NOMO-1 treated with DMSO at 0.1 percent for 48 hours (cell line): ENCODE measurements at regions not wholly inside any gene's neighbourhood (a gene's known extent, or its start where the extent isn't known, plus 50 kb on each side); places are given as distances from the start of the nearest gene placed in this dataset.
"Not testable (repeated sequence)": the region's sequence is repeated elsewhere in the genome, so short reads cannot be mapped to it uniquely, and the experiment has no call there.

Experiments
- DNase-seq: peaks from one replicate; lab custom pipeline; 2025; ENCODE audit not compliant: unreplicated experiment; lab: John Stamatoyannopoulos, UW

- no peak for DNase-seq
These were observed 266.6 kb upstream of the C1orf174 start for GRCh38 chr1:4166713-4167112.

DNA sequence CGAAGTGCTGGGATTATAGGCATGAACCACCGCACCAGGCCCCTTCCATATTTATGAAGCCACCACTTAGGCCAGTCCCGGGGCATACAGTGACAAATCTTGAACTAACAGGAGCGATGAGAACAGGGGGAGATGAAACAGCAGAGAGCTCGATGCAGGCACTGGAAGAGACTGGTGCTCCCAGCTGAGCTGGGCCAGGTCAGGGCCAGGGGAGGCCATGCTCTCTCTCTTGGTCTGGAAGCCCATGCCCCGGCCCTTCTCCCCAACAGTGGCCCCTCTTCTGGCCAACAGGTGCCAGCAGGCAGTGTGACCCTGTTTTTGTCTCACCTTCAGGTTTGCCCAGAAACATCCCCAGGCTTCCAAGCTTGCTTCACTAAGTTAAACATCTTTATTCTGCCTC, 269.9 kb upstream of the C1orf174 start:
- DNase-seq = no peak

- no peak for DNase-seq
These were observed 270.7 kb upstream of the C1orf174 start for GRCh38 chr1:4170548-4171340.

- no peak for DNase-seq
These were observed 271.7 kb upstream of the C1orf174 start for GRCh38 chr1:4171480-4172450.

DNA sequence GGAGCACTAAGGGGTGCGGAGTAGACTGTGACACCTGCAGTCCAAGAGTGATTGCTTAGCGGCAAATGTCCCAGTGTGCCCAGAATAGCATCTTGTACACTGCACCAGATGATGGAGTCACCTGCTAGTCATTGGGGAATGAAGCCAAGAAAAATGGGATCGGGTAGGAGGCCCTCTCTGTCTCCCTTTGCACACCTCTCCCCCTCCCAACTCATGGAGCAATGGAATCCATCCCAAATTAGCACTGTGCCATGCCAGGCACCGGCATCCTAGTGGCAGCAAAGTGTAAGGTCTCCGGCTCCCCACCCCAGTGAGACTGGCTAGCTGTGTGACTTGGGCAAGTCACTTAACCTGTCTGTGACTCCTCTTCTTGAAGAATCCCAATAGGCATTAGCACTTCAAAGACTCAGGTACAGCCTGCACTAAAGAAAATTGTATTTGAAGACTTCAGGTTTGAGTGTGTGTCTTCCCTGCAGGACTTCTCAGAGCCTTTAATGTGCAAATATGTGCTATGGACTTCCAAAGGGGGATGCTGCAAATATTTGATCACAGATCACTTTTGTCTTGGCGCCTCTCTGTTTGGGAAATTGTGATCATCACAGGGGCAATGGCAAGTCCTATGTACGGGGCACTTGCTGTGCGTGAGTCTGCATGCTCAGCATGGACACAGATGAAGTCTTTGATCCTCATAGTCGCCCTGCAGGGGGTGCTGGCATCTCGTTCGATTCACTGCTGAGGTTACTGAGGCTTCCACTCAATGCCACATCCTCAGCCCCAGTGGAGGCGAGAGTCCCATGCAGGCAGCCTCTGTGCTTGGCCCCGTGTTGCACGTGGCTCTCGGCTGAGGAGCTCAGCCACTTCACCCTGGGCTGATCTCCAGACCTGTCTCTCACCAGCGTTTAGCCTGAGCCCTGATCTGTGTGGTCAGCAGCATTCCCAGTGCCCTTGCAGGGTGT, 272.9 kb upstream of the C1orf174 start:
- DNase-seq = no peak

DNA sequence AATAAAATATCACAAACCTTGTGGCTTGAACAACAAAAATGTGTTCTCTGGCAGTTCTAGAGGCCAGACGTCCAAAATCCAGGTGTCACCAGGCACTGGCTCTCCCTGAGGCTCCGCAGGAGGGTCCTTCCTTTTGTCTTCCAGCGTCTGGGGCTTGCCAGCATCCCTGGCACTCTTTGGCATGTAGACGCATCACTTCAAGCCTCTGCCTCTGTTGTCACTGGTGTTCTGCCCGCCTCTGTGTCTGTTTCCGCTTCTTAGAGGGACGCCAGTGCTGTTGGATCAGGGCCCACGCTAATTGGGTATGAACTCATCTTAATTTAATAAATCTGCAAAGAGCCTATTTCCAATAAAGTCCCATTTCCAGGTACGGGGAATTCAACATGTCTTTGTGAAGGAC, 273.7 kb upstream of the C1orf174 start:
- DNase-seq = no peak

- no peak for DNase-seq
These were observed 274.5 kb upstream of the C1orf174 start for GRCh38 chr1:4174291-4175200.

- DNase-seq = no peak
These were observed 275.7 kb upstream of the C1orf174 start for GRCh38 chr1:4175566-4176405.

DNA sequence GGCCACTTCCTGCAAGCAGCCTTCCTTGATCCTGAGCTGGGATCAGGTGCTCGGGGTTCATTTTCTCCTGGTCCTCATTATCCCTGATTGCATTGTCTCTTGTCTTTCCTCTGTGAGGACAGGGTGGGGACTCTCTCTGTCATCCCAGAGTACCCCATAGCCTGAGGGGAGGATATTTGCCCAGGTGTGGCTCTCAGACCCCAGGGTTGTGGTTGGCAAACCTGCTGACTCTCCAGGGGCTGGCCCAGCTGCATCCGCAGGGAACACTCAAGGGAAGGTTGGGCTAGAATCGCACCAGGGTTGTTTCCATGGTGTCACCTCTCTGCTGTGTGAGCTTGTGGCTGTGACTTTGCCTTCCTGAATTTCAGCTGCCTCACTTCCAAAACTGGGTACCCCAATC, 276.8 kb upstream of the C1orf174 start:
- DNase-seq = no peak

GRCh38 chr1:4177425-4178150, 277.5 kb upstream of the C1orf174 start:
- DNase-seq = no peak

GRCh38 chr1:4178501-4179113, 278.5 kb upstream of the C1orf174 start:
- no peak for DNase-seq

DNA sequence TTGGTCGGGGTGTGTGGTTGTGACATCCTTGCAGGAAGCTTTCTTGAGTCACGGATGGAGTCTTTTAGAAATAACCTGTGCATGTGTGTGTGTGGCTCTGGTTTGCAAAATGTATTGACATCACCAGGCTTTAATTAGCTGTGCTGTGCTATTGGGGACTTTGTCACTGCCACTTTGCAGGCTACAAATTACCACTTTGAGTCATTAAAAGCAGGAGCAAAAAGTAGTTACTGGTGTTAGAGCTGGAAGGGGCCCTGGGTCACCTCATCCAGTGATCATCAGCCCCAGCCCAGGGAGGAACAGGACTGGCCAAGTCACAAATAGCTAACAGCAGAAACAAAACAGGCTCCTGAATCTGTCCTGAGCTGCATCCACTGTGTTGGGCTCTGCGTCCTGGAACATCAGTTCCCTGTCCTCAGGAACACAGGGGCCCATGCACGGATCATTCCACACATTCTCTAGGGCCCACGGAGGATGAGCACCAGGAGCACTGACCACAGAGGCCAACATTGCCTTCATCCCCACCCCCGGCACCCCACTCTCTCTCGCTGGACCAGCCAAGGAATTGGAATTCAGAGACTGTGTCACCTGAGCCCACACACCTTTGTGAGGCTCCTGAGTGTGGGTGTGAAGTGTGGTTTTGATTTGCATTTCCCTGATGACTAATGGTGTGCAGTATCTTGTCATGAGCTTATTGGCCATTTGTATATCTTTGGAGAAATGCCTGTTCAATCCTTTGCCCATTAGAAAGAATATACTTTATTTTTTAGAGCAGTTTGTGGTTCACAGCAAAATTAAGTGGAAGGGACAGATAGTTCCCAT, 280.1 kb upstream of the C1orf174 start:
- DNase-seq = no peak

- DNase-seq = not testable (repeated sequence)
These were observed 286.4 kb upstream of the C1orf174 start for GRCh38 chr1:4186486-4186885.

GRCh38 chr1:4203501-4203900, 303.4 kb upstream of the C1orf174 start:
- no peak for DNase-seq

DNA sequence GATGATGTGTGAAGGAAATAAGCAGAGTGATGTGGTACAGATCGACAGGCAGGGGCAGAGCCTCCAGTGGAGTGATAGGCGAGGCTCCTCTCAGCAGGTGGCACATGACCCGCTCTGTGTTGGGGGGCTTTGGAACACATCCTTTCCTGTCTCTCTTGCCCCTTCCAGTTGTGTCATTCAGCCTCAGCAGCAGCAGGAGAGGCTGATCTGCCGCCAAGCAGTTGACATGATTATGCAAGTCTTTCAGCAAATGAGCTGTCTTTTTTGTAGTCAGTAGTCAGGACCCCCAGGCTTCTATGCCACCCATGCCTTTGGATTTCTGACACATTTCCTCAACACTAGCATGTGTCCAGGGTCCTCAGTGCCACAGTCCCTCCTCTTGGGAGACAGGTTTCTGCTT, 307.1 kb upstream of the C1orf174 start:
- DNase-seq = no peak

DNA sequence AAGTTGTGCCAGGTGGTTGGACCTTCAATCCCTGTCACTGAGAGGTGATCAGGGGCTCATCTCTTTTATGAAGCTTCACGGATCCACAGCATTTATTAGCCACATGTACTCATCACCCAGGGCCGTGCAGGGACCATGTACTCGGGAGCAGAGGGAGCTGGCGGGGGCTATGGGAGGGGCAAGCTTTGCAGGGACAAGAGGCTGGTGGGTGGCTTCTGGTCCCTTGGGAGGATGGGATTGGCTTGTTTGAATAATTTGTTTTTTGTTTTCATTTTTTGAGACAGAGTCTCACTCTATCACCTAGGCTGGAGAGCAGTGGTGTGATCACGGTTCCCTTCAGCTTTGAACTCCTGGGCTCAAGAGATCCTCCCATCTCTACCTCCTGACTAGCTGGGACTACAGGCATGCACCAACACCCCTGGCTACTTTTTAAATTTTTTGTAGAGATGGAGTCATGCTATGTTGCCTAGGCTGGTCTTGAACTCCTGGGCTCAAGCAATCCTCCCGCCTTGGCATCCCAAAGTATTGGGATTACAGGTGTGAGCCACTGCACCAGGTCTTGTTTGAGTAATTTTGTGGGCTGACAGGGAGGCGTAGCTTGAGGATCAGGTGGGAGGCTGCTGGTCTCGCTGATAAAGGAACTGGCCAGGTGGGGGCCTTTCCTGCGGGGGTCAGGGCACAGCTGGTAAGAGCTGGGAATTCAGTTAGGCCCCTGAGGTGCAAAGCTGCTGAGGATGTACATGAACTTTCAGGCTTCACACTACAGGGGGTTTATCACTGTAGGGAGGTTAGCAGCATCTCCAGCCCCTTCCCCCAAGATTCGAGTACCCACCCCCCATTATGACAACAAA, 308.0 kb upstream of the C1orf174 start:
- DNase-seq = no peak
